A549 (cell line): ENCODE measurements at regions not wholly inside any gene's neighbourhood (a gene's known extent, or its start where the extent isn't known, plus 50 kb on each side); places are given as distances from the start of the nearest gene placed in this dataset.
"Not testable (repeated sequence)": the region's sequence is repeated elsewhere in the genome, so short reads cannot be mapped to it uniquely, and the experiment has no call there.

Experiments
- ATAC-seq, 2 experiments: fragments of 200-7000 bp in 1 of 2; fragments of >200 bp in 1 of 2; cut with Nextera tagmentation in 1 of 2; cut with Tn5 transposase in 1 of 2; 3 replicates each; pipeline versions ENCODE4 v1.8.0 to v1.9.1; 2018 to 2020; ENCODE audit warnings: mild to moderate bottlenecking in 1 of 2, moderate library complexity in 1 of 2
- CTCF ChIA-PET: fragments of 300-600 bp; sonication (Branson Sonifier 250); formaldehyde crosslinking; extraction: SDS; loops from one replicate; lab custom pipeline; 2021; ENCODE audit warnings: antibody characterized with exemption, inconsistent platforms; lab: Yijun Ruan, JAX
- POLR2A ChIA-PET: fragments of 350-600 bp; formaldehyde crosslinking; extraction: SDS; loops from one replicate; lab custom pipeline; 2021; ENCODE audit warnings: antibody characterized with exemption, inconsistent platforms; lab: Yijun Ruan, JAX
- DNase-seq, 2 experiments: peaks; one replicate each; pipeline versions ENCODE4 v3.0.0 to v3.0.0-alpha.2; 2011 to 2016; ENCODE audit warnings: low read depth in 1 of 2, low spot score in 1 of 2
- FAIRE-seq: peaks from 2 replicates; lab custom pipeline; 2011; peaks lifted over from hg19 to GRCh38; lab: Jason Lieb, UNC
- H3K27ac ChIP-seq, 2 experiments: fragments of >200 bp; sonication (Bioruptor Twin); formaldehyde crosslinking; 3 replicates each; pipeline ENCODE4 v1.5.1; 2016 to 2017
- H3K4me1 ChIP-seq: fragments of >200 bp; sonication (Bioruptor Twin); formaldehyde crosslinking; 3 replicates; pipeline ENCODE4 v1.6.1; 2016
- H3K4me2 ChIP-seq: fragments of >200 bp; sonication (Bioruptor Twin); formaldehyde crosslinking; 3 replicates; pipeline ENCODE4 v1.6.1; 2016
- H3K4me3 ChIP-seq: fragments of >200 bp; sonication (Bioruptor Twin); formaldehyde crosslinking; 3 replicates; pipeline ENCODE4 v1.5.1; 2016
- H3K9me3 ChIP-seq: fragments of >200 bp; sonication (Bioruptor Twin); formaldehyde crosslinking; 3 replicates; pipeline ENCODE4 v1.6.1; 2016
- CBX2 ChIP-seq: fragments of 200-600 bp; sonication (generic); IDR thresholded peaks from 2 replicates; pipeline ENCODE4 v1.6.1; 2016; ENCODE audit warnings: low read depth, mild to moderate bottlenecking, borderline replicate concordance
- MAFK ChIP-seq: fragments of 450-650 bp; IDR thresholded peaks from 2 replicates; pipeline ENCODE4 v1.6.1; 2014; ENCODE audit not compliant: partially characterized antibody
- NFE2L2 ChIP-seq: fragments of 150-350 bp; conservative IDR thresholded peaks from 2 replicates; pipeline ENCODE4 v1.6.1; 2014; ENCODE audit warnings: low read length
- PHF8 ChIP-seq: fragments of 200-600 bp; sonication (generic); IDR thresholded peaks from 2 replicates; pipeline ENCODE4 v1.6.1; 2016; ENCODE audit warnings: low read depth, mild to moderate bottlenecking, antibody characterized with exemption, moderate library complexity, borderline replicate concordance
- POLR2AphosphoS2 ChIP-seq: conservative IDR thresholded peaks from 2 replicates; pipeline ENCODE4 v1.6.1; 2012; ENCODE audit warnings: low read length, improper control_type of control experiment, inconsistent platforms
- RARB ChIP-seq: fragments of 250-450 bp; sonication (Bioruptor Pico); IDR thresholded peaks from 2 replicates; pipeline ENCODE4 v1.8.0; 2021; ENCODE audit warnings: mild to moderate bottlenecking, moderate library complexity
- RCOR1 ChIP-seq: fragments of 150-350 bp; IDR thresholded peaks from 2 replicates; pipeline ENCODE4 v1.6.1; 2014; ENCODE audit warnings: antibody characterized with exemption, low read length, low read depth
- RNF2 ChIP-seq: fragments of 200-600 bp; sonication (generic); IDR thresholded peaks from 2 replicates; pipeline ENCODE4 v1.6.1; 2016; ENCODE audit warnings: low read depth, mild to moderate bottlenecking, antibody characterized with exemption, moderate library complexity, borderline replicate concordance
- TFCP2L1 ChIP-seq: fragments of 250-450 bp; sonication (Bioruptor Pico); IDR thresholded peaks from 2 replicates; pipeline ENCODE4 v1.5.0; 2021; ENCODE audit warnings: mild to moderate bottlenecking
- ZFP36 ChIP-seq: fragments of 450-650 bp; IDR thresholded peaks from 2 replicates; pipeline ENCODE4 v1.6.1; 2014; ENCODE audit warnings: borderline replicate concordance; ENCODE audit not compliant: partially characterized antibody
- WGBS: methylation state at CpG from one replicate; pipeline ENCODE4 v1.1.6; 2017; ENCODE audit errors: missing lambda C conversion rate; 5-methylcytosine and 5-hydroxymethylcytosine counted together
- TF ChIP-seq, protein P1 (sequence below): fragments of >200 bp; sonication (Bioruptor Twin); formaldehyde crosslinking; IDR thresholded peaks from 3 replicates; pipeline ENCODE4 v1.5.1; 2016
- TF ChIP-seq, protein P2 (sequence below): fragments of 450-650 bp; IDR thresholded peaks from 2 replicates; pipeline ENCODE4 v1.6.1; 2014; ENCODE audit warnings: antibody characterized with exemption

DNA sequence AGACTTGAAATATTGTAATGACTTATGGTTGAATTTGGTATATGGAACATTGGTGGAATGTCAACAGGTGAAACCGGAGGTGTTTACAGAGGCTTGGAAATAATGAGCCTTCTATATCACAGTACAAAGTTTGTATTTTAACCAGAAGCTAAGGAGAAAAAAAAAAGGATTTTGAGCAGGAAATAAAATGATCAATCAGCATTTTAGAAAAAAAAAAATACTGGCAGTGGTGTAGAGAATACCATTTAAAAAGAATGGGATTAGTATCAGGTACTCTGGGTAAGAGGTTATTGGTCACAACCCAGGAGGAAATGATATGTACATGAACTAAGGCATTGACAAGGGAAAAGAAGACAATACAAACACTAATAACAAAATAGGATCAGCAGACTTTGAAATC lies 587.1 kb upstream of the HTR2C start:
- Histone ChIP-seq H3K4me1 (no peaks in the 10 kb centered on the region), H3K4me2 (no peak overlapping the region), H3K4me3 (no peak overlapping the region), H3K9me3 (no peaks in the 10 kb centered on the region), H3K27ac (no peak overlapping the region)
- FAIRE-seq (no peak), DNase-seq (no peak), ATAC-seq (no peak)
- WGBS: 21% methylated on average over 1 of the region's 1 CpG
- TF ChIP-seq, protein P1, sequence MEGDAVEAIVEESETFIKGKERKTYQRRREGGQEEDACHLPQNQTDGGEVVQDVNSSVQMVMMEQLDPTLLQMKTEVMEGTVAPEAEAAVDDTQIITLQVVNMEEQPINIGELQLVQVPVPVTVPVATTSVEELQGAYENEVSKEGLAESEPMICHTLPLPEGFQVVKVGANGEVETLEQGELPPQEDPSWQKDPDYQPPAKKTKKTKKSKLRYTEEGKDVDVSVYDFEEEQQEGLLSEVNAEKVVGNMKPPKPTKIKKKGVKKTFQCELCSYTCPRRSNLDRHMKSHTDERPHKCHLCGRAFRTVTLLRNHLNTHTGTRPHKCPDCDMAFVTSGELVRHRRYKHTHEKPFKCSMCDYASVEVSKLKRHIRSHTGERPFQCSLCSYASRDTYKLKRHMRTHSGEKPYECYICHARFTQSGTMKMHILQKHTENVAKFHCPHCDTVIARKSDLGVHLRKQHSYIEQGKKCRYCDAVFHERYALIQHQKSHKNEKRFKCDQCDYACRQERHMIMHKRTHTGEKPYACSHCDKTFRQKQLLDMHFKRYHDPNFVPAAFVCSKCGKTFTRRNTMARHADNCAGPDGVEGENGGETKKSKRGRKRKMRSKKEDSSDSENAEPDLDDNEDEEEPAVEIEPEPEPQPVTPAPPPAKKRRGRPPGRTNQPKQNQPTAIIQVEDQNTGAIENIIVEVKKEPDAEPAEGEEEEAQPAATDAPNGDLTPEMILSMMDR: no peak
- TF ChIP-seq, protein P2, sequence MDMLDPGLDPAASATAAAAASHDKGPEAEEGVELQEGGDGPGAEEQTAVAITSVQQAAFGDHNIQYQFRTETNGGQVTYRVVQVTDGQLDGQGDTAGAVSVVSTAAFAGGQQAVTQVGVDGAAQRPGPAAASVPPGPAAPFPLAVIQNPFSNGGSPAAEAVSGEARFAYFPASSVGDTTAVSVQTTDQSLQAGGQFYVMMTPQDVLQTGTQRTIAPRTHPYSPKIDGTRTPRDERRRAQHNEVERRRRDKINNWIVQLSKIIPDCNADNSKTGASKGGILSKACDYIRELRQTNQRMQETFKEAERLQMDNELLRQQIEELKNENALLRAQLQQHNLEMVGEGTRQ: no peak
- TF ChIP-seq RARB (no peak), ZFP36 (no peak), NFE2L2 (no peak), PHF8 (no peak), CBX2 (no peak), TFCP2L1 (CRISPR knock-in tag) (no peak), RCOR1 (no peak)
- CTCF ChIA-PET: no interaction called here
- POLR2A ChIA-PET: no interaction called here

- DNase-seq, H3K4me2 ChIP-seq, FAIRE-seq, ATAC-seq, CTCF ChIA-PET, H3K27ac ChIP-seq, H3K4me3 ChIP-seq, H3K9me3 ChIP-seq, H3K4me1 ChIP-seq, POLR2A ChIA-PET: not testable (repeated sequence)
- 55% methylated on average over 9 of the region's 9 CpGs for WGBS
Measured at GRCh38 chrX:113991720-113992119, 592.2 kb upstream of the HTR2C start.

DNA sequence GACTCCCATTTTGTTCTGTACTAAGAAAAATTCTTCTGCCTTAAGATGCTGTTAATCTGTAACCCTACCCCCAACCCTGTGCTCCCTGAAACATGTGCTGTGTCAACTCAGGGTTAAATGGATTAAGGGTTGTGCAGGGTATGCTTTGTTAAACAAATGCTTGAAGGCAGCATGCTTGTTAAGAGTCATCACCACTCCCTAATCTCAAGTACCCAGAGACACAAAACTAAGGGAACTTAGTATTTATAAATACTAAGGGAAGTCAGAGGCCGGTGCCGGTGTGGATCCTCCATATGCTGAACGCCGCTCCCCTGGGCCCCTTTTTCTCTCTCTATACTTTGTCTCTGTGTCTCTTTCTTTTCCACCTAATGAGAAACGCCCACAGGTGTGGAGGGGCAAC lies 593.2 kb upstream of the HTR2C start:
- DNase-seq, CTCF ChIA-PET, POLR2A ChIA-PET, H3K9me3 ChIP-seq, H3K27ac ChIP-seq, FAIRE-seq, H3K4me2 ChIP-seq, H3K4me3 ChIP-seq, H3K4me1 ChIP-seq, ATAC-seq: not testable (repeated sequence)
- 33% methylated on average over 5 of the region's 5 CpGs for WGBS

DNA sequence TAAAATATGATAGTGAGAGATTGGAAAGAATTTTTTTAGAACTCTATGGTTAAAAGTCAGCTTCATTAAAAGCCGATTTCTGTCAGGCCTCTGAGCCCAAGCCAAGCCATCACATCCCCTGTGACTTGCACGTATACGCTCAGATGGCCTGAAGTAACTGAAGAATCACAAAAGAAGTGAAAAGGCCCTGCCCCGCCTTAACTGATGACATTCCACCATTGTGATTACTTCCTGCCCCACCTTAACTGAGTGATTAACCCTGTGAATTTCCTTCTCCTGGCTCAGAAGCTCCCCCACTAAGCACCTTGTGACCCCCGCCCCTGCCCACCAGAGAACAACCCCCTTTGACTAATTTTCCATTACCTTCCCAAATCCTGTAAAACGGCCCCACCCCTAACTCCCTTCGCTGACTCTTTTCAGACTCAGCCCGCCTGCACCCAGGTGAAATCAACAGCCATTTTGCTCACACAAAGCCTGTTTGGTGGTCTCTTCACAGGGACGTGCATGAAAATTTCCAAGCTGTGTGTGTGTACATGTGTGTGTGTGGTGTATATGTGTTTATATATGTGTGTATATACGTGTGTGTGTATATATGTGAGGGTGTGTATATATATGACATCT lies 595.5 kb upstream of the HTR2C start:
- DNase-seq, POLR2A ChIA-PET, H3K4me1 ChIP-seq, CTCF ChIA-PET, H3K27ac ChIP-seq, FAIRE-seq, ATAC-seq, H3K9me3 ChIP-seq, H3K4me3 ChIP-seq, H3K4me2 ChIP-seq: not testable (repeated sequence)
- WGBS: 56% methylated on average over 10 of the region's 10 CpGs

DNA sequence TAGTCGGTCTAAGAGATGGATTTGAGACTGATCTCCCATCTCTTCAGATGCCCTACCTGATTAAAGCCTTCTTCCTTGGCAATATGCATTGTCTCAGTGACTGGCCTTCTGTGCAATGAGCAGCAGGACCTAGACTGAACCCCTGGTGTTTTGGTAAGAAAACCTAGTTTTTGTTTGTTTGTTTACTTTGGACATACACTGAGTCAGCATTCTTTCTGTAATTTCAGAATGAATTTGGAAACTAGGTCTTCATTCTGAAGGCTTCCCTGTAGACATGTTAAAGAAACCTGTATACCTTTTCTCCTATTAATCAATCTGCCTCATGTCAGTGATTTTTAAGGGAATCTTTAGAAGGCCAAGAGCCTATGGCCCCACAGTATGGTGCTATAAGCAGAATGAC lies 597.5 kb upstream of the HTR2C start:
- TF ChIP-seq POLR2AphosphoS2 (no peak), RNF2 (no peak), MAFK (peak; percentile 47)
- FAIRE-seq (no peak), ATAC-seq (no peak), DNase-seq (no peak)
- 67% methylated on average over 1 of the region's 1 CpG for WGBS
- Histone ChIP-seq H3K4me2 (no peak overlapping the region), H3K9me3 (no peaks in the 10 kb centered on the region), H3K27ac (no peak overlapping the region), H3K4me1 (no peaks in the 10 kb centered on the region), H3K4me3 (no peak overlapping the region)
- CTCF ChIA-PET: interaction anchor here (0.7 kb wide), 1 partner anchor 179 kb away, joined by 3 read pairs; no protein-coding TSS in a partner anchor
- POLR2A ChIA-PET: no interaction called here
